Coronary artery (tissue), 2 donors: ENCODE measurements at regions not wholly inside any gene's neighbourhood (a gene's known extent, or its start where the extent isn't known, plus 50 kb on each side); places are given as distances from the start of the nearest gene placed in this dataset.
"Not testable (repeated sequence)": the region's sequence is repeated elsewhere in the genome, so short reads cannot be mapped to it uniquely, and the experiment has no call there.

Experiments used
- DNase-seq: peaks from one replicate; pipeline ENCODE4 v3.0.0-alpha.2; 2017; ENCODE audit warnings: low spot score
- H3K27ac ChIP-seq, 2 donors: fragments of 200-600 bp; sonication (generic); one replicate each; pipeline ENCODE4 v1.5.1; 2016 to 2019
- H3K4me3 ChIP-seq: fragments of 200-600 bp; sonication (generic); 2 replicates; pipeline ENCODE4 v1.5.1; 2016; ENCODE audit warnings: mild to moderate bottlenecking, moderate library complexity
- CTCF ChIP-seq: fragments of 200-600 bp; sonication (generic); IDR thresholded peaks from one replicate; pipeline ENCODE4 v1.5.1; 2019; ENCODE audit warnings: antibody characterized with exemption

GRCh38 chr11:127791844-127792243 is 791.3 kb upstream of the KIRREL3 start:
- no peak for TF ChIP-seq CTCF
- no peak for DNase-seq
- Histone ChIP-seq H3K27ac (no peak overlapping the region), H3K4me3 (no peak overlapping the region)

- Histone ChIP-seq H3K27ac (no peak overlapping the region), H3K4me3 (no peak overlapping the region)
- no peak for DNase-seq
- TF ChIP-seq CTCF, result no peak
These were observed 790.0 kb upstream of the KIRREL3 start for GRCh38 chr11:127790592-127790991.

GRCh38 chr11:127789927-127790326 is 789.4 kb upstream of the KIRREL3 start:
- no peak overlapping the region for H3K4me3 ChIP-seq
- no peak overlapping the region for H3K27ac ChIP-seq
- DNase-seq, result no peak
- no peak for TF ChIP-seq CTCF

GRCh38 chr11:127772938-127773337 is 772.4 kb upstream of the KIRREL3 start:
- not testable (repeated sequence) for H3K4me3 ChIP-seq, H3K27ac ChIP-seq, DNase-seq

GRCh38 chr11:127768931-127769330 is 768.4 kb upstream of the KIRREL3 start:
- DNase-seq, H3K27ac ChIP-seq, H3K4me3 ChIP-seq: not testable (repeated sequence)

GRCh38 chr11:127766734-127767133 is 766.2 kb upstream of the KIRREL3 start:
- DNase-seq, result no peak
- TF ChIP-seq CTCF, result no peak
- H3K27ac ChIP-seq, result no peak overlapping the region
- H3K4me3 ChIP-seq, result no peak overlapping the region

- Histone ChIP-seq H3K4me3 (no peak overlapping the region), H3K27ac (no peak overlapping the region)
- no peak for TF ChIP-seq CTCF
- DNase-seq, result no peak
These were observed 738.3 kb upstream of the KIRREL3 start for GRCh38 chr11:127738771-127739286.

- TF ChIP-seq CTCF, result no peak
- H3K27ac ChIP-seq, result no peak overlapping the region
- H3K4me3 ChIP-seq, result no peak overlapping the region
These were observed 736.9 kb upstream of the KIRREL3 start for GRCh38 chr11:127737499-127737898.

More at GRCh38 chr11:127737499-127737898, 736.9 kb upstream of the KIRREL3 start:
- DNase-seq, result no peak
